GM23338 (cell line): ENCODE measurements at regions not wholly inside any gene's neighbourhood (a gene's known extent, or its start where the extent isn't known, plus 50 kb on each side); places are given as distances from the start of the nearest gene placed in this dataset.
A peak's percentile ranks its signal among the peaks of the same experiment; 100 is the strongest.
"Not testable (repeated sequence)": the region's sequence is repeated elsewhere in the genome, so short reads cannot be mapped to it uniquely, and the experiment has no call there.

Experiments
- ATAC-seq: fragments of 200-7000 bp; cut with Tn5 transposase; 3 replicates; pipeline ENCODE4 v1.9.1; 2020
- DNase-seq: peaks from one replicate; pipeline ENCODE4 v3.0.0-alpha.2; 2015; ENCODE audit warnings: low spot score
- H2AFZ ChIP-seq: fragments of 200-600 bp; sonication (generic); 2 replicates; pipeline ENCODE4 v1.8.0; 2016; ENCODE audit warnings: antibody characterized with exemption, mild to moderate bottlenecking, moderate library complexity
- H3F3A ChIP-seq: fragments of 200-600 bp; sonication (generic); replicated peaks from 2 replicates; pipeline ENCODE4 v1.8.0; 2017; ENCODE audit warnings: antibody characterized with exemption, mixed run types, low read depth
- H3K27ac ChIP-seq: fragments of 200-600 bp; sonication (generic); 2 replicates; pipeline ENCODE4 v1.6.1; 2016; ENCODE audit warnings: low read depth
- H3K27me3 ChIP-seq: fragments of 200-600 bp; sonication (generic); 2 replicates; pipeline ENCODE4 v1.8.0; 2016; ENCODE audit warnings: mild to moderate bottlenecking, mixed run types, moderate library complexity; ENCODE audit not compliant: insufficient read depth
- H3K36me3 ChIP-seq: fragments of 200-600 bp; sonication (generic); 2 replicates; pipeline ENCODE4 v1.8.0; 2016; ENCODE audit warnings: mild to moderate bottlenecking; ENCODE audit not compliant: insufficient read depth
- H3K4me1 ChIP-seq: fragments of 200-600 bp; sonication (generic); 2 replicates; pipeline ENCODE4 v1.8.0; 2016; ENCODE audit warnings: mild to moderate bottlenecking, moderate library complexity; ENCODE audit not compliant: insufficient read depth
- H3K4me2 ChIP-seq: fragments of 200-600 bp; sonication (generic); 2 replicates; pipeline ENCODE4 v1.7.1; 2017; ENCODE audit warnings: mixed run types
- H3K4me3 ChIP-seq: fragments of 200-600 bp; sonication (generic); 2 replicates; pipeline ENCODE4 v1.6.1; 2016; ENCODE audit warnings: mixed run types
- H3K79me2 ChIP-seq: fragments of 200-600 bp; sonication (generic); replicated peaks from 2 replicates; pipeline ENCODE4 v1.8.0; 2017; ENCODE audit warnings: mild to moderate bottlenecking; ENCODE audit not compliant: insufficient read depth
- H3K9me2 ChIP-seq: fragments of 200-600 bp; sonication (generic); 2 replicates; pipeline ENCODE4 v1.8.0; 2017; ENCODE audit not compliant: insufficient read depth
- H4K20me1 ChIP-seq: fragments of 200-600 bp; sonication (generic); replicated peaks from 2 replicates; pipeline ENCODE4 v1.8.0; 2017; ENCODE audit warnings: mild to moderate bottlenecking; ENCODE audit not compliant: insufficient read depth
- H3K27ac Mint-ChIP-seq: 2 replicates; pipeline ENCODE4 v1.8.0; 2020; ENCODE audit warnings: inconsistent platforms, mild to moderate bottlenecking, moderate library complexity, mixed read lengths
- H3K27me3 Mint-ChIP-seq: 3 replicates; pipeline ENCODE4 v1.8.0; 2022; ENCODE audit warnings: low read depth, mild to moderate bottlenecking, moderate library complexity, mixed read lengths, inconsistent platforms; ENCODE audit not compliant: insufficient read depth, poor library complexity
- H3K36me3 Mint-ChIP-seq: 3 replicates; pipeline ENCODE4 v1.8.0; 2021; ENCODE audit warnings: low read depth, mild to moderate bottlenecking, inconsistent platforms, moderate library complexity, mixed read lengths
- H3K4me1 Mint-ChIP-seq: 3 replicates; pipeline ENCODE4 v1.8.0; 2020; ENCODE audit warnings: mild to moderate bottlenecking, inconsistent platforms, mixed read lengths
- H3K4me3 Mint-ChIP-seq: 3 replicates; pipeline ENCODE4 v1.8.0; 2021; ENCODE audit warnings: moderate library complexity, mild to moderate bottlenecking, inconsistent platforms, mixed read lengths
- H3K9me3 Mint-ChIP-seq: 3 replicates; pipeline ENCODE4 v1.8.0; 2020; ENCODE audit warnings: moderate library complexity, mild to moderate bottlenecking, inconsistent platforms, mixed read lengths
- CTCF ChIP-seq, 2 experiments: fragments of 200-600 bp in 1 of 2; sonication (generic) in 1 of 2; conservative IDR thresholded peaks; 2 replicates each; pipeline versions ENCODE4 v1.5.1 to v1.6.1; 2016 to 2017; ENCODE audit warnings: antibody characterized with exemption in 2 of 2, low read depth in 2 of 2, mild to moderate bottlenecking in 2 of 2, moderate library complexity in 1 of 2
- NANOG ChIP-seq: IDR thresholded peaks from 2 replicates; pipeline ENCODE4 v1.6.1; 2016; ENCODE audit warnings: antibody characterized with exemption, borderline replicate concordance
- POLR2AphosphoS5 ChIP-seq: IDR thresholded peaks from 2 replicates; pipeline ENCODE4 v1.6.1; 2016; ENCODE audit warnings: antibody characterized with exemption, low read depth
- ZNF114 ChIP-seq: fragments of 250-450 bp; sonication (Bioruptor Pico); IDR thresholded peaks from 2 replicates; pipeline ENCODE4 v1.5.0; 2020; ENCODE audit warnings: mild to moderate bottlenecking, moderate library complexity
- ZNF331 ChIP-seq: fragments of 250-450 bp; sonication (Bioruptor Pico); IDR thresholded peaks from 2 replicates; pipeline ENCODE4 v1.5.0; 2020; ENCODE audit warnings: low read depth, mild to moderate bottlenecking, moderate library complexity
- TF ChIP-seq, protein P1 (sequence below): IDR thresholded peaks from 2 replicates; pipeline ENCODE4 v1.6.1; 2016; ENCODE audit warnings: antibody characterized with exemption

GRCh38 chr7:39798077-39798476, 152.0 kb upstream of the CDK13 start:
- H3K9me2 ChIP-seq, H4K20me1 ChIP-seq, H3K79me2 ChIP-seq, H2AFZ ChIP-seq, H3K27ac Mint-ChIP-seq, H3K9me3 Mint-ChIP-seq, H3K27ac ChIP-seq, H3K4me3 ChIP-seq, H3K4me1 Mint-ChIP-seq, H3K27me3 ChIP-seq, H3K36me3 Mint-ChIP-seq, H3K36me3 ChIP-seq, H3K27me3 Mint-ChIP-seq, ATAC-seq, H3K4me3 Mint-ChIP-seq, H3F3A ChIP-seq, H3K4me2 ChIP-seq, H3K4me1 ChIP-seq: not testable (repeated sequence)
- peak; percentile 8 for DNase-seq

DNA sequence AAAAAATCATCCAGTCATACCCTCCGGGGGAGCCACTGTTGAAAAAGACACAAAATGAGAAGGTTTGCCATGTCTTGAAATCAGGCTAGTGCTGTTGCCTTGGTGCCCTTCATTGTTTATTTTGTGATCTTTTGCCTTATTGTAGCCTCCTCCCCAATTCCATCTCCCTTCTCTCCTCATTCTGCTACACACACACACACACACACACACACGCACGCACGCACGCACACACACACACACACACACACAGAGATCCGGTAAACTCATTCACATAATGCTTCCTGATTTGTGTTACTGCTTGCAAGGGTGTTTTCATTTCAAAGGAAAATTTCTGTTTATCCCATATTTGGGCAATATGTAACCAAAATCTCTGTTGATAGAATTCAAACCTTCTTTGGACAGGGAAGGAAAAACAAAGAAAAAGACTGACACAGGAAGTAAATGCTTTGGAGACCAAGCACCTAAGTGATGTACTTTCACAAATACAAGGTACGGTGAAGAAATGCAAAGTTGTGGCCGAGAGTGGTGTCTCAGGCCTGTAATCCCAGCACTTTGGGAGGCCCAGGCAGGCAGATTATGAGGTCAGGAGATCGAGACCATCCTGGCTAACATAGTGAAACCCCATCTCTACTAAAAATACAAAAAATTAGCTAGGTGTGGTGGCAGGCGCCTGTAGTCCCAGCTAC, 141.1 kb upstream of the CDK13 start:
- Mint-ChIP-seq H3K4me1 (peaks cover 8% of the 10 kb centered on the region), H3K27me3 (peaks cover 7% of the 10 kb centered on the region), H3K4me3 (no peak overlapping the region), H3K27ac (no peak overlapping the region), H3K36me3 (no peaks in the 10 kb centered on the region), H3K9me3 (peaks cover 3% of the 10 kb centered on the region; the same call in 2 of the 3 replicates)
- Histone ChIP-seq H3K36me3 (no peaks in the 10 kb centered on the region), H2AFZ (peak overlapping the region; percentile 76; the same call in 1 of the 2 replicates), H3K4me1 (peaks cover 8% of the 10 kb centered on the region; the same call in 1 of the 2 replicates), H3K79me2 (no peaks in the 10 kb centered on the region), H3K4me2 (no peak overlapping the region), H3K9me2 (no peaks in the 10 kb centered on the region), H3F3A (no peaks in the 10 kb centered on the region), H3K4me3 (no peak overlapping the region), H3K27ac (no peak overlapping the region), H3K27me3 (no peaks in the 10 kb centered on the region), H4K20me1 (no peaks in the 10 kb centered on the region)
- TF ChIP-seq, protein P1, sequence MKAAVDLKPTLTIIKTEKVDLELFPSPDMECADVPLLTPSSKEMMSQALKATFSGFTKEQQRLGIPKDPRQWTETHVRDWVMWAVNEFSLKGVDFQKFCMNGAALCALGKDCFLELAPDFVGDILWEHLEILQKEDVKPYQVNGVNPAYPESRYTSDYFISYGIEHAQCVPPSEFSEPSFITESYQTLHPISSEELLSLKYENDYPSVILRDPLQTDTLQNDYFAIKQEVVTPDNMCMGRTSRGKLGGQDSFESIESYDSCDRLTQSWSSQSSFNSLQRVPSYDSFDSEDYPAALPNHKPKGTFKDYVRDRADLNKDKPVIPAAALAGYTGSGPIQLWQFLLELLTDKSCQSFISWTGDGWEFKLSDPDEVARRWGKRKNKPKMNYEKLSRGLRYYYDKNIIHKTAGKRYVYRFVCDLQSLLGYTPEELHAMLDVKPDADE: no peak
- no peak for TF ChIP-seq NANOG
- no peak for TF ChIP-seq ZNF331 (CRISPR knock-in tag)
- TF ChIP-seq POLR2AphosphoS5: no peak
- DNase-seq: no peak
- ATAC-seq: no peak

GRCh38 chr7:39810204-39810642, 139.8 kb upstream of the CDK13 start:
- Mint-ChIP-seq H3K4me1 (peaks cover 6% of the 10 kb centered on the region; the same call in 2 of the 3 replicates), H3K4me3 (no peak overlapping the region), H3K27me3 (peaks cover 6% of the 10 kb centered on the region), H3K36me3 (no peaks in the 10 kb centered on the region), H3K27ac (no peak overlapping the region), H3K9me3 (peaks cover 3% of the 10 kb centered on the region; the same call in 2 of the 3 replicates)
- H3F3A ChIP-seq: no peaks in the 10 kb centered on the region
- H3K9me2 ChIP-seq: no peaks in the 10 kb centered on the region
- H3K4me3 ChIP-seq: no peak overlapping the region
- peak; percentile 79 for ATAC-seq
- no peaks in the 10 kb centered on the region for H3K79me2 ChIP-seq
- H3K4me1 ChIP-seq: peaks cover 8% of the 10 kb centered on the region; the same call in 1 of the 2 replicates
- no peaks in the 10 kb centered on the region for H3K27me3 ChIP-seq
- peak overlapping the region; percentile 74; the same call in 1 of the 2 replicates for H2AFZ ChIP-seq
- no peaks in the 10 kb centered on the region for H3K36me3 ChIP-seq
- no peak overlapping the region for H3K27ac ChIP-seq
- H3K4me2 ChIP-seq: no peak overlapping the region
- H4K20me1 ChIP-seq: no peaks in the 10 kb centered on the region; the same call in 1 of the 2 replicates
- DNase-seq: peak; percentile 49
- TF ChIP-seq NANOG (no peak), ZNF114 (CRISPR knock-in tag) (no peak), CTCF (conservative IDR thresholded peaks at IDR 0.05; ENCODE audit: low read depth in 2 of 2) (peak; percentile 21 to 34; a peak in 2 of 4 replicates)
- TF ChIP-seq, protein P1: no peak
